ENCODE measurements at regions not wholly inside any gene's neighbourhood (a gene's known extent, or its start where the extent isn't known, plus 50 kb on each side); places are given as distances from the start of the nearest gene placed in this dataset.

DNA sequence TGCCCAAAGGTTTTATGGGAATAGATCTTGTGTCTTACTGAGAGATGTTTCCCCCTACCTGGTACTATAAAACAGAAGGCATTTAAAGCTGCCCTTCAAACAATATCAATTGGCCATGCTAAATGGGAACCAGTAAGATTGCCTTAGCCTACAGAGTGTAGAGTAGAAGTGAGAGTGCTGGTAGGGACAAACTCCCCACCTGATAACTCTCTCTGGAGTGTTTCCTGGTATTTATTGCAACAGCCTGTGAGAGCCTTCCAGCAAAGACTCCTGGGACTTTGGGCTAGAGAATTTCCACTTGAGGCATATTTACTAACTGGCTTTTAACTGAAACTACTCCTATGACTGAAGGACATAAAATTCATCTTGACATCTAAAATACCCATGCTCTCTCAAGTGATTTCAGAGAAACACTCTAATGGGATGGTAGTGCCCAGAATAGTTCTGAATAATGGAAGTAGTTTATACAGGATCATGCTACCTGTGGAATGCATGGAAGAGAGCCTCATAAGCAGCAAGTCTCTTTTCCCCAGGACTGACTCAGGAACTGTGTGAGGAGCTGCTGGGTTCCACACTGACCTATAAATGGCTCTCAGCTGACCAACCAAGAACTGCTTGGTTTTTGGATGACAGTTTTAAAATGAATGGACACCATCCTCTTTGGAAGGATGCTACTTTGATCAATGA, 132.7 kb upstream of the SLITRK5 start:
- no peak for TF ChIP-seq TAF1 (IDR thresholded peaks at IDR 0.05; ENCODE audit: borderline replicate concordance, insufficient read depth, low read length)
- no peak for TF ChIP-seq POLR2AphosphoS5 (IDR thresholded peaks at IDR 0.05; ENCODE audit: low read depth, low read length)
- TF ChIP-seq FOXP2 (optimal IDR thresholded peaks at IDR 0.05; ENCODE audit: borderline replicate concordance, extremely low read depth, extremely low read length, insufficient read depth), result no peak
- TF ChIP-seq, protein P1, sequence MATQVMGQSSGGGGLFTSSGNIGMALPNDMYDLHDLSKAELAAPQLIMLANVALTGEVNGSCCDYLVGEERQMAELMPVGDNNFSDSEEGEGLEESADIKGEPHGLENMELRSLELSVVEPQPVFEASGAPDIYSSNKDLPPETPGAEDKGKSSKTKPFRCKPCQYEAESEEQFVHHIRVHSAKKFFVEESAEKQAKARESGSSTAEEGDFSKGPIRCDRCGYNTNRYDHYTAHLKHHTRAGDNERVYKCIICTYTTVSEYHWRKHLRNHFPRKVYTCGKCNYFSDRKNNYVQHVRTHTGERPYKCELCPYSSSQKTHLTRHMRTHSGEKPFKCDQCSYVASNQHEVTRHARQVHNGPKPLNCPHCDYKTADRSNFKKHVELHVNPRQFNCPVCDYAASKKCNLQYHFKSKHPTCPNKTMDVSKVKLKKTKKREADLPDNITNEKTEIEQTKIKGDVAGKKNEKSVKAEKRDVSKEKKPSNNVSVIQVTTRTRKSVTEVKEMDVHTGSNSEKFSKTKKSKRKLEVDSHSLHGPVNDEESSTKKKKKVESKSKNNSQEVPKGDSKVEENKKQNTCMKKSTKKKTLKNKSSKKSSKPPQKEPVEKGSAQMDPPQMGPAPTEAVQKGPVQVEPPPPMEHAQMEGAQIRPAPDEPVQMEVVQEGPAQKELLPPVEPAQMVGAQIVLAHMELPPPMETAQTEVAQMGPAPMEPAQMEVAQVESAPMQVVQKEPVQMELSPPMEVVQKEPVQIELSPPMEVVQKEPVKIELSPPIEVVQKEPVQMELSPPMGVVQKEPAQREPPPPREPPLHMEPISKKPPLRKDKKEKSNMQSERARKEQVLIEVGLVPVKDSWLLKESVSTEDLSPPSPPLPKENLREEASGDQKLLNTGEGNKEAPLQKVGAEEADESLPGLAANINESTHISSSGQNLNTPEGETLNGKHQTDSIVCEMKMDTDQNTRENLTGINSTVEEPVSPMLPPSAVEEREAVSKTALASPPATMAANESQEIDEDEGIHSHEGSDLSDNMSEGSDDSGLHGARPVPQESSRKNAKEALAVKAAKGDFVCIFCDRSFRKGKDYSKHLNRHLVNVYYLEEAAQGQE (IDR thresholded peaks at IDR 0.05; ENCODE audit: insufficient read depth in 1 of 2, low read depth in 2 of 2, low read length in 2 of 2), result no peak
- no peak for TF ChIP-seq SIN3A (IDR thresholded peaks at IDR 0.05; ENCODE audit: borderline replicate concordance, insufficient read depth, low read length)

DNA sequence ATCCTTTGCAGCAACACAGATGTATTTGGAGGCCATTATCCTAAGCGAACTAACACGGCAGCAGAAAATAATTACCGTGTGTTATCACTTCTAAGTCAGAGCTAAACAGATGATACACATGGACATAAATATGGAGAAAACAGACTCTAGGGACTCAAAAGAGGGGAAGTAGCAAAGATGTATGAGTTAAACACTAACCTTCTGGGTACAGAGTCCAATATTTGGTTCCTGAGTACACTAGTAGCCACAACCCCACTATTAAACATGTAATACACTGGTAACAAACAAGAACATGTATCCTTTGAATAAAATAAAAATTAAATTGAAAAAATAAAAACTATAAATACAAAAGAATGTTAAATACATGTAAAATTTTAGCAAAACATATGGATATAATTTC, 118.0 kb upstream of the SLITRK5 start:
- no peak for TF ChIP-seq POLR2AphosphoS5 (IDR thresholded peaks at IDR 0.05; ENCODE audit: low read depth, low read length)
- TF ChIP-seq, protein P1 (IDR thresholded peaks at IDR 0.05; ENCODE audit: insufficient read depth in 1 of 2, low read depth in 2 of 2, low read length in 2 of 2), result no peak
- no peak for TF ChIP-seq SIN3A (IDR thresholded peaks at IDR 0.05; ENCODE audit: borderline replicate concordance, insufficient read depth, low read length)
- no peak for TF ChIP-seq TAF1 (IDR thresholded peaks at IDR 0.05; ENCODE audit: borderline replicate concordance, insufficient read depth, low read length)

DNA sequence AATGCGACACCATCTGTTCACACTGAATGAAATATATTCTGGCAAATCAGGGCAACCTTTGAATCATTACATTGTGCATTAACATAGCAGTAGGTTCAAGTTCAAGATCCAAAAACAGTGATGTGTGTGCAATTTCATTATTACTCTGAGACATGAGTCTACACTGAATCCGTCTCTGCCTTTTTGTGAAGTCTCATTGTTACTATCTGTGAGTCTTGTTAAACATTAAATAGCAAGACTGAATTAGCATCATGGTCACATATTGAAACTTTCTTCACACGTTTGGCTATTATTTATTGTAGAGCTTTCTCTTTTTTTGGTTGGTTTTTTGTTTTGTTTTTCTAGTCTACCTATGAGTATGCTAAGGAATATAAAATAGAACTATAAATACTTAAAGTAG, 117.1 kb upstream of the SLITRK5 start:
- TF ChIP-seq TAF1 (IDR thresholded peaks at IDR 0.05; ENCODE audit: borderline replicate concordance, insufficient read depth, low read length), result no peak
- TF ChIP-seq POLR2AphosphoS5 (IDR thresholded peaks at IDR 0.05; ENCODE audit: low read depth, low read length), result no peak
- TF ChIP-seq FOXP2 (optimal IDR thresholded peaks at IDR 0.05; ENCODE audit: borderline replicate concordance, extremely low read depth, extremely low read length, insufficient read depth), result no peak
- no peak for TF ChIP-seq SIN3A (IDR thresholded peaks at IDR 0.05; ENCODE audit: borderline replicate concordance, insufficient read depth, low read length)
- TF ChIP-seq, protein P1 (IDR thresholded peaks at IDR 0.05; ENCODE audit: insufficient read depth in 1 of 2, low read depth in 2 of 2, low read length in 2 of 2), result no peak

DNA sequence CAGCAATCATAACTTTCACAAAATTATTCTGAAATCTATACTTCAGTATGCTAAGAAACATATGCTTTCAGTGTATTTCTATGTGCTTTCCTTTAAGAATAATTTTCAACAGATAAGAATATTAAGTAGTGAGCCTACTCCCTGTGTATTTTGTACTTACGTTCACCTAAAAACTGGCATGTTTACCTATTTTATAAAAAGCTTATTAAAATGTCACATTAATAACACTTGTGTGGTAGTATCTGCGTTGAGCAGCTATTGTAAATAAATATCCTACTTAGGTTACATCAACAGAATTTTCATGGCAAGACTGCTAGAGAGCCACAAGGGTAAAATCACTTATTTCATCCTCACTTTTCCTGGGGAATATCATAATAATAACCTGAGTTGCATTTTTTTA, 113.4 kb upstream of the SLITRK5 start:
- TF ChIP-seq POLR2AphosphoS5 (IDR thresholded peaks at IDR 0.05; ENCODE audit: low read depth, low read length), result no peak
- no peak for TF ChIP-seq FOXP2 (optimal IDR thresholded peaks at IDR 0.05; ENCODE audit: borderline replicate concordance, extremely low read depth, extremely low read length, insufficient read depth)

DNA sequence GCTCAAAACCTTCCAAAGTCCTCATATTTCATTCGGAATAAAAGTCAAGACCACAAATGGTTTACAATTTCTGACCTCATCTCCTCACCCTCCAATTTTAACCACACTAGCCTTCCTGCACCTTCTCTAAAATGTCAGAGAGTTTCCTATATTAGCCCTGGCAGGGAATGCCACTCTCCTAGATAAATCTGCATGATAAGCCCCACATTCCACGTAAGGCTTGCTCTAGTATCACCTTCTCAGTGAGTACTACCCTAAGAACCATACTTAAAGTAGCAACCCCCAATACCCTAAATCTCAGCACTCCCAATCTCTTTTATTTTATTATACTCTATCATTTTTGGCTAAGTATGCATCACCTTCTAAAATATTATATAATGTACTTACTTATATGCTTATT, 100.5 kb upstream of the SLITRK5 start:
- no peak for TF ChIP-seq TAF1 (IDR thresholded peaks at IDR 0.05; ENCODE audit: borderline replicate concordance, insufficient read depth, low read length)
- no peak for TF ChIP-seq SIN3A (IDR thresholded peaks at IDR 0.05; ENCODE audit: borderline replicate concordance, insufficient read depth, low read length)
- no peak for TF ChIP-seq FOXP2 (optimal IDR thresholded peaks at IDR 0.05; ENCODE audit: borderline replicate concordance, extremely low read depth, extremely low read length, insufficient read depth)
- TF ChIP-seq, protein P1 (IDR thresholded peaks at IDR 0.05; ENCODE audit: insufficient read depth in 1 of 2, low read depth in 2 of 2, low read length in 2 of 2), result no peak
- no peak for TF ChIP-seq POLR2AphosphoS5 (IDR thresholded peaks at IDR 0.05; ENCODE audit: low read depth, low read length)
